ENCODE measurements at regions not wholly inside any gene's neighbourhood (a gene's known extent, or its start where the extent isn't known, plus 50 kb on each side); places are given as distances from the start of the nearest gene placed in this dataset.

GRCh38 chr6:54441020-54441419 is 132.8 kb downstream of the TINAG start:
- TF ChIP-seq EZH2 (IDR thresholded peaks at IDR 0.05; ENCODE audit: borderline replicate concordance, low read length) (no peak), CTCF (IDR thresholded peaks at IDR 0.05; ENCODE audit: low read length) (no peak)

Data from OCI-LY1 (cell line).